CD4-positive, alpha-beta T cell treated with Interleukin-10 for 1 hour (primary cell): ENCODE measurements at regions not wholly inside any gene's neighbourhood (a gene's known extent, or its start where the extent isn't known, plus 50 kb on each side); places are given as distances from the start of the nearest gene placed in this dataset.

ENCODE experiments used
- DNase-seq: peaks from one replicate; pipeline ENCODE4 v3.0.0-alpha.2; 2020

DNA sequence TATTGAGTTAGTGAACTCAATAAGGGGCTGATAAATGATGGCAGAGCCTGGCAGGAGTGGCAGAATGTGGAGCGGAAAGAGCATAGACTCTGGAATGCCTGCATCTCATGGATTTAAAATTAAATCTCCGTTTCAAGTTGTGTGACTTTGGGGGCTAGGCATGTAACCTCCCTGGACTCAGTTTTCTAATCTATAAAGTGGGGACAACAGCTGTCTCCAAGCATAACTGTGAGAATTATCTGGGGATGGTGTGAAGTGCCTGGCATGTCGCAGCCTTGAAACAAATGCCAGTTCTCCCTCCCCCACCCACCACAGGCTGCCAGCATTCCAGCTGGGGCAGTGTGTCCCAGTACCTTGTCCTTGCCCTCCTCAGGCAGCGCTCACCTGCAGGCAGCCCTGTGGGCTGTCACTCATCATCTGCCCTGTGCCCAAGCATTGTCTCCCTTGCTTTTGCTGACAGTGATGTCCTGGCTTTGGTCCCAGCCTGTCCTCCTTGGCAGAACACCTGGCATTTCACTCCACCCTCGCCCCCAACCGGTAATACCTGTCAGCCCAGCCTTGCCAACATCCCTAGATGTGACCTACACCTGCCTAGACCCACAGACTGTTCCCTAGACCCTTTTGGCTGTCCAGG is 129.6 kb downstream of the MRM1 start:
- DNase-seq, result no peak

DNA sequence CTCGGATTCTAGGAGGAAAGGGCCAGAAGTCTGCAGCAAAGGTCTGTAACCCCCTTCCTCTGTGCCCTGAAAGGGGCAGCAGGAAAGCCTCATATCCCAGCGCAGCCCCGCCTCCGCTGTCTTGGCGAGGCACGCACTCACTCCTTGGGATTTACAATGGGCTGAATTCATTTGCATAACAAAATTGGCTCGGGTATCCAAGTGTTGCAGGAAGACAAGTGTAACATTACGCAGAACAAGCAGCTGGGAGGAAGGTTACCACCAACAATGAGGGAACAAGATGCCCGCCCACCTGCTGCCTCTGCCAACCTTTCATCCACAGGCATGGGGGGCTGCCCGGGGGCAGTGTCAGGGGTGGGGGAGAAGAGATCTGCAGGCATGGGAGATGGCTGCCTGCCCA is 130.4 kb downstream of the MRM1 start:
- DNase-seq, result no peak

- no peak for DNase-seq
Observed at GRCh38 chr17:36732351-36732750, 131.0 kb downstream of the MRM1 start.

DNA sequence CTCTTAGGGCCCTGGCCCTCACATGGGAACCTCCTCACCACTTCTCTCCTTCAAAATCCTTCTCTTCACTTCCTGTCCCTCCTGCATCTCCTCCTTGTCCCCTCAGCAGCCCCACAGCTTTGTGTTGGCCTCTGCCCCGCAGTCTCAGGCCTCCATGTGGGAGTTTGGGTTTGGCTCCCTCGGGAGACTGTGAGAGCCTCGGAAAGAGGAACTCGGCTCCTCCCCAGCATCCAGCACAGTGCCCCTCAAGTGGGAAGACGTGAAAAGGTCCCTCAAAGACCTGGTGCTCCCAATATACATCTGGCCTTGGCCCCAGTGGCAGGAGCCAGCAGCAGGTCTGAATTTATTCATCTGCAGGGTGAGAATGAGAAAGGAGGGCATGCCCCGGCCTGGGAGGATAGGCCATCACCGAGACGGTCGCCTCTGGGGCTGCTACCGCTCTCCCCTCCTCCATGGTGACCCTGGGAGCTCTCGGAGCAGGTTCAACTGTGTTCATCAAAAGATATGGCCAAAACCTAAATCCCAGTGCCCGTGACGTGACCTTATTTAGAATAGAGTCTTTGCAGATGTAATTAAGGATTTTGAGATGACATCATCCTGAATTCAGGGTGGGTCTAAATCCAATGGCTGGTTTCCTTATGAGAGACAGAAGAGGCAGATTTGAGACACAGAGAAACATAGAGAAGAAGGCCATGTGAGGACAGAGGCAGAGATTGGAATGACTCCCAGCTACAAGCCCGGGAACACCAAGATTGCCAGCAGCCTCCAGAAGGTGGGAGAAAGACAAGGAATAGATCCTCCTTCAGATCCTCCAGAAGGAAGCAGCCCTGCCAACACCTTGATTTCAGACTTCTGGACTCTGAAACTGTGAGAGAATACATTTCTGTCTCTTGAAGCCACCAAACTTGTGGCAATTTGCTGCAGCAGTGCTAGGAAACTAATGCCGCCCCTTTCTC is 135.1 kb downstream of the MRM1 start:
- no peak for DNase-seq

GRCh38 chr17:36739208-36739607 is 137.8 kb downstream of the MRM1 start:
- no peak for DNase-seq

- no peak for DNase-seq
Observed at GRCh38 chr17:36740157-36740556, 138.8 kb downstream of the MRM1 start.

- DNase-seq, result no peak
Observed at GRCh38 chr17:36741019-36741902, 139.9 kb downstream of the MRM1 start.

DNA sequence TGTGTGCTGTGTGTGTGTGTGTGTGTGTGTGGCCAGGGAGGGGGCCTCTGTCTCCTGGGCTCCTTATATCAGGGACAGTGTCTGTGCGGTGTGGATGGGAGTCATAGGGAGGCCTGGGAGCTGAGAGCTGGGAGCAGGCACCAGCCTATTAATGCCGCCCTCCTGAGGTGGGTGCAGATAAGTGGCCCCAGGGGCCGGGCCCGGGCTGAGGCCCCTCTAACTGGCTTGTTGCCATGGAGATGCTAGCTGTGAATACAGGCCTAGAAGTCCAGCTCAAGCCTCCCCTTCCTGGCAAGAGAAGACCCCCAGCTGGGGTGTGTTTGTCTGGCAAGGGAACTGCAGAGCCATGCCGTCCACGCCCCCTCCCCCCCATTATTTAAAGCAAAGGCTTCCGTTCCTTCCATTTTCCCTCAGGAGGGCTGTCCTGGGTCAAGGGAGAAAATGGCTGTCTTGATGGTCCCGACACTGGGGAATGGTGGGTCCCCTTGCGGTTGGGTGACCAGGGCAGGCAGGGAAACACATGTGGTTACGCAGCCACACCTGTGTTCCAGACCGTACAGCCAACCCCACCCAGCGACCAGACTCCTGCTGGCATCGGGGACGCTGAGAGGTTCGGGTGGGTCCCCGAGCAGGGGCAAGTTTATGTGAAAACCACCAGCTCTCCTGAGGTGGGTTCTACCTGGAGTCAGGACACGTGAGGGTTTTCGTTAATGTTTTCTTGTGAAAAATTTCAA is 141.1 kb downstream of the MRM1 start:
- no peak for DNase-seq

DNA sequence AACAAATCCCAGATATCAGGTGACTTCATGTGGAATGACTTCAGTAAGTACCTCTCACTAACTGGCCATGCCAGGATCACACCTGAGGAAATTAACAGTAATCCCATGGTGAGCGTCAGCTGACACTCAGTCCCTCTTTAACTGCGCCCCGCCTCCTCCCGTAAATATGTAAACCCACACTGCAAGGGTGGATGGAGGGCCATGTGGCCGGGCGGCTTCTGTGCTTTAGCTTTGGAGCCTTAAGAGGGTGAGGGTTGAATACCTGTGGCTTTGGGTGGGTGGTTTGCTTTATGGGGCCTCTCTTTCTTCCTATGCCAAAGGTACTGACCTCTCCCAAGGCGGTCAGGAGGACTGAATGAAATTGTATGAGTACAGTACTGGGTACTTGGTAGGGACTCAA is 141.7 kb downstream of the MRM1 start:
- DNase-seq, result no peak

GRCh38 chr17:36746381-36747053 is 145.1 kb downstream of the MRM1 start:
- DNase-seq, result no peak

DNA sequence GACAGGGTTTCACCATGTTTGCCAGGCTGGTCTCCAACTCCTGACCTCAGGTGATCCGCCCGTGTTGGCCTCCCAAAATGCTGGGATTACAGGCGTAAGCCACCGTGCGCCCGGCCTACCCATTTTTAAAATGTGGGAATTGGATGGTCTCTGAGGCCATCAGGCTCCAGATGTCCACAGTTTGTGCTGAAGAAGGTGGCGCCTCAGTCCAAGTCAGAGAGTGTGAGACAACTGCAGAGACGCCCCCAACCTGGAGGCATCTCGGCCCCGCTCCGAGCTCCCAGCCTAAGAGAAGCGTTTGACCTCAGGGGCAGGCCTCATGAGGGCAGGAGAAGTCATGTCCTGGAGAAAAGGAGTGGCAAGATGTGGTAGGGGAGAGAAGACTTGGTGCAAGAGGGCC is 146.5 kb downstream of the MRM1 start:
- DNase-seq, result no peak

GRCh38 chr17:36748272-36748671 is 146.9 kb downstream of the MRM1 start:
- DNase-seq, result no peak

- DNase-seq, result no peak
Observed at GRCh38 chr17:36749493-36749892, 148.1 kb downstream of the MRM1 start.

GRCh38 chr17:36750316-36750885 is 149.0 kb downstream of the MRM1 start:
- DNase-seq, result no peak

GRCh38 chr17:36752096-36752888 is 150.9 kb downstream of the MRM1 start:
- no peak for DNase-seq

- peak; percentile 37 for DNase-seq
Observed at GRCh38 chr17:36755586-36755985, 154.2 kb downstream of the MRM1 start.

GRCh38 chr17:36756695-36757094 is 155.3 kb downstream of the MRM1 start:
- DNase-seq, result no peak

DNA sequence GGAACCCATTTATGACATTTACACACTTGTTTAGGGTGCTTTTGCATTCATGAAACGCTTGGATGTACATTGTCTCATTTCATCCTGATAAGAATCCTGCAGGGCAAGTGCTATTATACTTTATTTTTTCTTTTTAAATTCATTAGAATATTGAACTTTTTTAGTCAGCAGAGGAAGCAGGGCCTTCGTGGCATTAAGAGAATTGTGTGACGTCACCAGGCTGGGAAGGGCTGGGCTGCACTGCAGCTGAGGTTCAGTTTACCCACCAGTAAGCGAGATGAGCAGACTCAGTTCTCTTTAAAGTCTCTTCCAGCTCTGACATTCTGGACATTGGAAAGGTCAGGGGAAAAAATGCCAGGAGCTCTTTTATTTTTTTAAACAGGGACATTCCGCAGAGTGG is 159.0 kb downstream of the MRM1 start:
- no peak for DNase-seq

DNA sequence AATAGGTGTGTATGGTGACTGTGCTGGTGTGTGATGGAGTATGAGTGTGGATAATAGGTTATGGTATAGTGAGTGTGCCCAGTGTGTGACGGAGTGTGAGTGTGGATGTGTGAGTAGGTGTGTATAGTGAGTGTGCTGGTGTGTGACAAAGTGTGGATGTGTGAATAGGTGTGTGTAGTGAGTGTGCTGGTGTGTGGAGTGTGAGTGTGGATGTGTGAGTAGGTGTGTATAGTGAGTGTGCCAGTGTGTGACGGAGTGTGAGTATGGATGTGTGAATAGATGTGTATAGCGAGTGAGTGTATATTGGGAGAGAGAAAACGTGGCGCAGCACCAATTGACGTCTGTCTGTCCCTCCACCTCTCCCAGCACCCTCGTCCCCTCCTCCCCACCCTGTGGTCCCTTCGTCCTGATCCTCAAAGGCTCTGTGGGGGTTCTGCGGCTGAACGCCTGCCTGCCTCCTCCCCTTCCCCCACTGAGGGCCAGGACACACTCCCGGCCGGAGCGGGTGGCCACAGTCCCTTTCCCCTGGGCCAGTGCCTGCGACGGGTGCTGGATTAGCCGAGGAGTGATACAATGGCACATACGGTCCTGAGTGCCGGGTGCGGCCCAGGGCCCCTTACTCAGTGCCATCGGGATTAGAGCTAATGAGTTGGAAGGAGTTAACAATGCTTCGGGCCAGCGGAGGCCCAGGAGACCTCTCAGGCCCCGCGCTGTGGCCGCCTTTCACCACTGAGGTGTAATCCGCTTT is 160.0 kb downstream of the MRM1 start:
- DNase-seq, result no peak

DNA sequence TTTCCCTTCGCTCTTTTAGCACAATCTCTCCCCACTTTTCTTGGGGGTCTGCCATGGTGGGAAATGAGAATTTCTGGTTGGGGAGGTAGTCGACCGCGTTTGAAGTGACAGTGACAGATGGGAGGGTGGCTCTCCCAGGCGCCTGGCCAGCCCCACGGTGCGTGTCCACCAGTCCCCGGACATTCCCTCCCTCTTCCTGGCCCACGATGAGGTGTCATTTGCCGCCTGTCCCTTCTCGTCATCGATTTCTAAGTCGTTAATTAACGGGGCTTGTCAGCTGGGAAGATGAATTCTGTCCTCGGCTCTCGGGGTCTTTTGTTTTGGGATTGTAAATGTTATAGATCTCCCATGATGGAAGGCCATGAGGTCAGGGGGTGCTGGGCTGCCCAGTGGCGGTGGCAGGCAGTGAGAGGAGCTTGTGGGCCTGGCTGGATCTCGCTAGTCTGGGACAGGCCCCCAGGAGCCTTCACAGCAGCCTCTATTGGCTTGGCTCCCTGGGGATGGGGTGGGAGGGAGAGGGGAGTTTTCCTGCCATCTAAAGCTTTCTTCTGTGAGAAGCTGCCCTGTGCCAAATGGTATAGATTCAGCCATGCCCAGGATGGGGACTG is 164.2 kb downstream of the MRM1 start:
- DNase-seq, result no peak
